Central memory CD8-positive, alpha-beta T cell (primary cell): ENCODE measurements at regions not wholly inside any gene's neighbourhood (a gene's known extent, or its start where the extent isn't known, plus 50 kb on each side); places are given as distances from the start of the nearest gene placed in this dataset.

Experiments used
- ATAC-seq: fragments of 150-1000 bp; cut with Tn5 transposase; replicated peaks from 2 replicates; pipeline ENCODE4 v1.10.0; 2022; ENCODE audit warnings: mild to moderate bottlenecking, moderate FRiP score, moderate number of reproducible peaks; ENCODE audit not compliant: poor library complexity, severe bottlenecking; ENCODE audit errors: extremely low read depth
- DNase-seq, 2 donors: peaks; one replicate each; pipeline ENCODE4 v3.0.0; 2021; ENCODE audit warnings: low spot score in 2 of 2
- H3K27ac Mint-ChIP-seq: one replicate; pipeline ENCODE4 v1.8.0; 2022; ENCODE audit warnings: low read depth, mild to moderate bottlenecking, moderate library complexity, mixed read lengths
- H3K27me3 Mint-ChIP-seq: one replicate; pipeline ENCODE4 v1.8.0; 2022; ENCODE audit warnings: mixed read lengths
- H3K36me3 Mint-ChIP-seq: one replicate; pipeline ENCODE4 v1.8.0; 2022; ENCODE audit warnings: mild to moderate bottlenecking, moderate library complexity, mixed read lengths; ENCODE audit not compliant: insufficient read depth
- H3K4me1 Mint-ChIP-seq: one replicate; pipeline ENCODE4 v1.8.0; 2022; ENCODE audit warnings: mixed read lengths
- H3K4me3 Mint-ChIP-seq: one replicate; pipeline ENCODE4 v1.8.0; 2022; ENCODE audit warnings: mild to moderate bottlenecking, moderate library complexity, mixed read lengths
- H3K9me3 Mint-ChIP-seq: one replicate; pipeline ENCODE4 v1.8.0; 2022; ENCODE audit warnings: mixed read lengths

DNA sequence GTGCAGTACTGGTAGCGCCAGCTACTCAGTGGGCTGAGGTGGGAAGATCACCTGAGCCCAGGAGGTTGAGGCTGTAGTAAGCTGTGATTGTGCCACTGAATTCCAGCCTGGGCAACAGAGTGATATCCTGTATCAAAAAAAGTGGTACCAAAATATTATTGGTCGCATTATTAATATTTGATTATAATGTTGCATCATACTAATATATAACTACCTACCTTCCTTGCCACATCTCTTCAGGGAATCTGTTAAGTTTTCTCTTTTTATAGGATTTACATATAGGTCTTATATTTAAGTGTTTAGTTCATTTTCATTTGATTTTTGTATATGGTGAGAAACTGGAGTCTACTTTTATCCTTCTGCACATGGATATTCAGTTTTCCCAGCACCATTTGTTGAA, 66.3 kb upstream of the PHACTR3 start:
- ATAC-seq (no peak), DNase-seq (no peak)
- Mint-ChIP-seq H3K4me3 (no peak overlapping the region), H3K4me1 (no peaks in the 10 kb centered on the region), H3K9me3 (peaks cover 13% of the 10 kb centered on the region), H3K36me3 (peaks cover 2% of the 10 kb centered on the region), H3K27me3 (peaks cover 42% of the 10 kb centered on the region), H3K27ac (no peak overlapping the region)

DNA sequence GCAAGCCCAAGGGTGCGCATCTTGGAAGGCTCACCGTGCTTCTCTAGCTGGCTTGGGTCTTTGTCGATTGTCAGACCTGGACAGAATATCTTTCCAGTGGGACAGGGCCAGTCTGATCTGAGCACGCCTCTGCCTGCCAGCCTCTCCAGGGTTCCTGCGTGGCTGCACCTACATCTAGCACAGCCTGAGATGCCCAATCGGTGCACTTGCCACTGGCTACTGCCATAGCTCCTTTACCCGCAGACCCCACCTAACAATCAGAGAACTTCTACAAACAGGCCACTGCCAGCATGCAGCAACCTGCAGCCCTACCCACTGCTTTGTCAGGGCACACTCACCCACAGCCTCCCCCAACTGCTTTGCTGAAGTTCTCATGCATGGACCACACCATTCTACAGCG, 56.7 kb upstream of the PHACTR3 start:
- no peaks in the 10 kb centered on the region for H3K4me1 Mint-ChIP-seq
- H3K27me3 Mint-ChIP-seq = peaks cover 81% of the 10 kb centered on the region
- no peak for DNase-seq
- H3K27ac Mint-ChIP-seq = no peak overlapping the region
- no peaks in the 10 kb centered on the region for H3K36me3 Mint-ChIP-seq
- H3K9me3 Mint-ChIP-seq = no peaks in the 10 kb centered on the region
- ATAC-seq = no peak
- no peak overlapping the region for H3K4me3 Mint-ChIP-seq
